GM12865 (cell line): ENCODE measurements at regions not wholly inside any gene's neighbourhood (a gene's known extent, or its start where the extent isn't known, plus 50 kb on each side); places are given as distances from the start of the nearest gene placed in this dataset.

Source experiments
- DNase-seq: peaks from one replicate; pipeline ENCODE4 v3.0.0; 2010; ENCODE audit warnings: low read depth
- H3K4me3 ChIP-seq: 2 replicates; pipeline ENCODE4 v1.5.1; 2011; ENCODE audit warnings: mild to moderate bottlenecking, low read depth, low read length, control low read depth
- TF ChIP-seq, protein P1 (sequence below): IDR thresholded peaks from 2 replicates; pipeline ENCODE4 v1.5.1; 2011; ENCODE audit warnings: low read length, control low read depth, low read depth, inconsistent platforms; ENCODE audit not compliant: insufficient read depth; ENCODE audit errors: missing control alignments

- DNase-seq = no peak
- H3K4me3 ChIP-seq = no peak overlapping the region
- TF ChIP-seq, protein P1, sequence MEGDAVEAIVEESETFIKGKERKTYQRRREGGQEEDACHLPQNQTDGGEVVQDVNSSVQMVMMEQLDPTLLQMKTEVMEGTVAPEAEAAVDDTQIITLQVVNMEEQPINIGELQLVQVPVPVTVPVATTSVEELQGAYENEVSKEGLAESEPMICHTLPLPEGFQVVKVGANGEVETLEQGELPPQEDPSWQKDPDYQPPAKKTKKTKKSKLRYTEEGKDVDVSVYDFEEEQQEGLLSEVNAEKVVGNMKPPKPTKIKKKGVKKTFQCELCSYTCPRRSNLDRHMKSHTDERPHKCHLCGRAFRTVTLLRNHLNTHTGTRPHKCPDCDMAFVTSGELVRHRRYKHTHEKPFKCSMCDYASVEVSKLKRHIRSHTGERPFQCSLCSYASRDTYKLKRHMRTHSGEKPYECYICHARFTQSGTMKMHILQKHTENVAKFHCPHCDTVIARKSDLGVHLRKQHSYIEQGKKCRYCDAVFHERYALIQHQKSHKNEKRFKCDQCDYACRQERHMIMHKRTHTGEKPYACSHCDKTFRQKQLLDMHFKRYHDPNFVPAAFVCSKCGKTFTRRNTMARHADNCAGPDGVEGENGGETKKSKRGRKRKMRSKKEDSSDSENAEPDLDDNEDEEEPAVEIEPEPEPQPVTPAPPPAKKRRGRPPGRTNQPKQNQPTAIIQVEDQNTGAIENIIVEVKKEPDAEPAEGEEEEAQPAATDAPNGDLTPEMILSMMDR = no peak
These were observed 382.6 kb upstream of the AKR1E2 start for GRCh38 chr10:4443419-4443818.

GRCh38 chr10:4442296-4442695 is 383.7 kb upstream of the AKR1E2 start:
- no peak for DNase-seq
- H3K4me3 ChIP-seq = no peak overlapping the region
- TF ChIP-seq, protein P1 = no peak

DNA sequence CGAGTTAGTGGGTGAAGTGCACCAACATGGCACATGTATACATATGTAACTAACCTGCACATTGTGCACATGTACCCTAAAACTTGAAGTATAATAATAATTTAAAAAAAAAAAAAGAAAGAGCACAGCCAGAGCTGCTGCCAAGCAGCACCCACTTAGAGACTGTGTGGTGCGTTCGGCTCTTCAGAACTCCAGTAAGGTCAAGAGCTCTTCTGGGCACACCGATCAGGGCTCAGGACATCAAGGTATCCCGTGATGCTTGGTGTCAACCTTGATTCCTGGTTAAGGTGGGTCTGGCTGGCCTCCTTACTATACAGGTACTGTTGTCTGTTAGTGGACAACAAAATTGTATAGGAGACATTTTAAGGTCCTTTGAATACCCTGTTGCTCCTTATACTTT is 385.7 kb upstream of the AKR1E2 start:
- DNase-seq = no peak
- TF ChIP-seq, protein P1 = no peak
- no peak overlapping the region for H3K4me3 ChIP-seq

DNA sequence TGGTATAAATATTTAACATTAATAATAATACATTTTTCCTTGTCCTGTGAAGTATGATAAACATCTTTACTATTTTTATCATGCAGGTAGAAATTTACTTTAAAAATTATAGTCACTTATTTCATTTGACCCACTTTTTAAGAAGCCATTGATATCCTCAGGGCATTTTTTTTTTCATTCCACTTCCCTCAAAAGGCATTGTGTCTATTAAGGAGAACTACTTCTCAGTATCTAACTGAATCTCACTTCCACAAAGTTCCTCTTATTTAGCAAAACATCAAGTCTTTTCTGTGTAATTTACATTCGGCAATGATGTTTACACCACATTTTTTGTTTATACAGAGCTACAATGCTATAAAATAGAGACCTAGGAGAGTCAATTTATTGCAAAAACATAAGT is 388.2 kb upstream of the AKR1E2 start:
- TF ChIP-seq, protein P1 = no peak
- no peak for DNase-seq
- H3K4me3 ChIP-seq = no peak overlapping the region

GRCh38 chr10:4437061-4437460 is 388.9 kb upstream of the AKR1E2 start:
- no peak overlapping the region for H3K4me3 ChIP-seq
- DNase-seq = no peak
- TF ChIP-seq, protein P1 = no peak

DNA sequence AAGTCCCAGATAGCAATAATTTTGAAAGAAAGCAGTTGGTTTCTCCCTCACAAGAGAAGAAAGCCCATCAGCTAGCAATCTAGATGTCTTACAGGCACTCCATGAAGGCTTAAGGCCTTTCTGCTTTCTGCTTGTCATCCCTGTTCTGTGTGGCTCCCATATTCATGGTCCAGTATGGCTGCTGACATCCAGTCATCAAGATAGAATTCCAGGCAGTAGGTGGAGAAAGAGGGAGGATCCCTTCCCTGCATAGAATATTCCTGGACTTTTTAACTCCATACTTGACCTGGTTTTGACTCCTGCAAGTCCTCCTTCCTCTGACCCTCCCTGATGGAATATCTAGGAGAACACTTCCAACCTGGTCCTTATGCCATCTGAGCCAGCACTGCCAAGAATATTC is 389.9 kb upstream of the AKR1E2 start:
- DNase-seq = no peak
- H3K4me3 ChIP-seq = no peak overlapping the region
- TF ChIP-seq, protein P1 = no peak

- TF ChIP-seq, protein P1 = no peak
These were observed 391.4 kb upstream of the AKR1E2 start for GRCh38 chr10:4434516-4435071.

More at GRCh38 chr10:4434516-4435071, 391.4 kb upstream of the AKR1E2 start:
- no peak for DNase-seq
- no peak overlapping the region for H3K4me3 ChIP-seq
